ENCODE measurements at regions not wholly inside any gene's neighbourhood (a gene's known extent, or its start where the extent isn't known, plus 50 kb on each side); places are given as distances from the start of the nearest gene placed in this dataset.
"Not testable (repeated sequence)": the region's sequence is repeated elsewhere in the genome, so short reads cannot be mapped to it uniquely, and the experiment has no call there.

GRCh38 chr1:235059221-235059620 is 69.4 kb downstream of the TOMM20 start:
- no peak for DNase-seq

- DNase-seq: no peak
Observed at GRCh38 chr1:235058695-235059094, 69.9 kb downstream of the TOMM20 start.

GRCh38 chr1:235057385-235058306 is 71.0 kb downstream of the TOMM20 start:
- no peak for DNase-seq

GRCh38 chr1:235056937-235057336 is 71.7 kb downstream of the TOMM20 start:
- DNase-seq: no peak

- no peak for DNase-seq
Observed at GRCh38 chr1:235054936-235055335, 73.7 kb downstream of the TOMM20 start.

GRCh38 chr1:235054466-235054865 is 74.2 kb downstream of the TOMM20 start:
- DNase-seq: no peak

- DNase-seq: no peak
Observed at GRCh38 chr1:235052067-235053008, 76.3 kb downstream of the TOMM20 start.

GRCh38 chr1:235051521-235051920 is 77.1 kb downstream of the TOMM20 start:
- DNase-seq: no peak

GRCh38 chr1:235050911-235051360 is 77.7 kb downstream of the TOMM20 start:
- no peak for DNase-seq

- not testable (repeated sequence) for DNase-seq
Observed at GRCh38 chr1:235049716-235050378, 78.8 kb downstream of the TOMM20 start.

GRCh38 chr1:235049217-235049616 is 79.4 kb downstream of the TOMM20 start:
- DNase-seq: no peak

GRCh38 chr1:235047331-235047871 is 81.2 kb downstream of the TOMM20 start:
- no peak for DNase-seq

GRCh38 chr1:235045921-235046601 is 82.6 kb downstream of the TOMM20 start:
- no peak for DNase-seq

GRCh38 chr1:235045034-235045690 is 83.5 kb downstream of the TOMM20 start:
- DNase-seq: no peak

GRCh38 chr1:235043234-235043633 is 85.4 kb downstream of the TOMM20 start:
- no peak for DNase-seq

- no peak for DNase-seq
Observed at GRCh38 chr1:235038701-235039100, 89.9 kb downstream of the TOMM20 start.

GRCh38 chr1:235035928-235036327 is 92.7 kb downstream of the TOMM20 start:
- no peak for DNase-seq

- no peak for DNase-seq
Observed at GRCh38 chr1:235030919-235031596, 97.6 kb downstream of the TOMM20 start.

GRCh38 chr1:235027862-235028250 is 100.8 kb downstream of the TOMM20 start:
- DNase-seq: no peak

Data from renal pelvis (tissue), 1 donor.